GM12878 (cell line): ENCODE measurements at regions not wholly inside any gene's neighbourhood (a gene's known extent, or its start where the extent isn't known, plus 50 kb on each side); places are given as distances from the start of the nearest gene placed in this dataset.

ENCODE experiments used
- ATAC-seq: fragments of 200-7000 bp; cut with Tn5 transposase; 3 replicates; pipeline ENCODE4 v1.9.1; 2020; ENCODE audit warnings: mild to moderate bottlenecking, moderate library complexity
- BruUV-seq: library from RNA; stranded (reverse); fragments of 400-500 nt; replicated peaks from 2 replicates; lab custom pipeline; 2021; lab: Mats Ljungman, UMichigan
- CTCF ChIA-PET: fragments of 300-600 bp; sonication (Branson Sonifier 250); formaldehyde crosslinking; extraction: SDS; loops from one replicate; lab custom pipeline; 2021; ENCODE audit warnings: inconsistent platforms; lab: Yijun Ruan, JAX
- POLR2A ChIA-PET: fragments of 350-600 bp; formaldehyde crosslinking; extraction: SDS; loops from one replicate; lab custom pipeline; 2021; ENCODE audit warnings: inconsistent platforms; lab: Charles Lee
- RAD21 ChIA-PET: fragments of 300-600 bp; sonication (Branson Sonifier 250); formaldehyde crosslinking; loops from one replicate; lab custom pipeline; 2023; ENCODE audit warnings: antibody characterized with exemption; ENCODE audit not compliant: unreplicated experiment; lab: Charles Lee
- SMC1A ChIA-PET: fragments of 300-600 bp; sonication (Branson Sonifier 250); formaldehyde crosslinking; loops from one replicate; lab custom pipeline; 2023; ENCODE audit not compliant: unreplicated experiment, uncharacterized antibody; lab: Charles Lee
- DNase-seq: peaks from one replicate; pipeline ENCODE4 v3.0.0-alpha.2; 2011; ENCODE audit warnings: low read depth, low spot score
- FAIRE-seq: peaks from 3 replicates; lab custom pipeline; 2011; peaks lifted over from hg19 to GRCh38; lab: Jason Lieb, UNC
- H2AFZ ChIP-seq: 2 replicates; pipeline ENCODE4 v1.6.0; 2011; ENCODE audit warnings: low read depth, low read length, control low read depth; ENCODE audit not compliant: control insufficient read depth
- H3K27ac ChIP-seq: 2 replicates; pipeline ENCODE4 v1.5.1; 2011; ENCODE audit warnings: control low read depth; ENCODE audit not compliant: control insufficient read depth, insufficient read depth
- H3K27me3 ChIP-seq, 2 experiments: replicated peaks in 1 of 2; 2 replicates each; pipeline versions ENCODE4 v1.6.0 to v1.6.1; 2011; ENCODE audit warnings: low read length in 1 of 2; ENCODE audit not compliant: control insufficient read depth in 2 of 2, insufficient read depth in 2 of 2
- H3K36me3 ChIP-seq, 2 experiments: 2 replicates each; pipeline ENCODE4 v1.5.1; 2011; ENCODE audit warnings: low read length in 1 of 2; ENCODE audit not compliant: control insufficient read depth in 2 of 2, insufficient read depth in 2 of 2
- H3K4me1 ChIP-seq: 2 replicates; pipeline ENCODE4 v1.6.1; 2011; ENCODE audit warnings: mild to moderate bottlenecking, low read length, moderate library complexity, mixed read lengths; ENCODE audit not compliant: control insufficient read depth, insufficient read depth
- H3K4me2 ChIP-seq: 2 replicates; pipeline ENCODE4 v1.6.0; 2011; ENCODE audit warnings: control low read depth; ENCODE audit not compliant: control insufficient read depth, insufficient read depth
- H3K4me3 ChIP-seq: fragments of 200-600 bp; sonication (generic); 2 replicates; pipeline ENCODE4 v1.5.1; 2016
- H3K79me2 ChIP-seq: 2 replicates; pipeline ENCODE4 v1.6.0; 2011; ENCODE audit warnings: low read length; ENCODE audit not compliant: control insufficient read depth, insufficient read depth
- H3K9ac ChIP-seq: 2 replicates; pipeline ENCODE4 v1.8.0; 2011; ENCODE audit warnings: low read length, control low read depth, mixed read lengths; ENCODE audit not compliant: control insufficient read depth, insufficient read depth
- H3K9me3 ChIP-seq: replicated peaks from 3 replicates; pipeline ENCODE4 v1.5.1; 2011; ENCODE audit warnings: mild to moderate bottlenecking, low read length; ENCODE audit not compliant: control insufficient read depth, insufficient read depth
- H4K20me1 ChIP-seq: 2 replicates; pipeline ENCODE4 v1.6.0; 2011; ENCODE audit not compliant: control insufficient read depth, insufficient read depth
- ATF7 ChIP-seq: fragments of 450-650 bp; IDR thresholded peaks from 2 replicates; pipeline ENCODE4 v1.6.1; 2016; ENCODE audit warnings: low read depth, mild to moderate bottlenecking
- JUND ChIP-seq: IDR thresholded peaks from 2 replicates; pipeline ENCODE4 v1.6.1; 2012; ENCODE audit warnings: low read depth, mild to moderate bottlenecking, low read length, improper control_type of control experiment, moderate library complexity
- MEF2A ChIP-seq: IDR thresholded peaks from 2 replicates; pipeline ENCODE4 v1.6.1; 2011; ENCODE audit warnings: low read depth, mild to moderate bottlenecking, low read length, moderate library complexity; ENCODE audit not compliant: insufficient read depth
- RAD21 ChIP-seq: IDR thresholded peaks from 2 replicates; pipeline ENCODE4 v1.6.1; 2011; ENCODE audit warnings: mild to moderate bottlenecking, low read depth, low read length, moderate library complexity; ENCODE audit not compliant: insufficient read depth
- SKIL ChIP-seq: fragments of 450-650 bp; IDR thresholded peaks from 2 replicates; pipeline ENCODE4 v1.6.1; 2017; ENCODE audit warnings: mild to moderate bottlenecking, low read depth, inconsistent platforms; ENCODE audit not compliant: poor library complexity, severe bottlenecking
- WGBS: methylation state at CpG from one replicate; pipeline ENCODE4 v1.1.6; 2016; ENCODE audit warnings: low lambda C conversion rate; ENCODE audit not compliant: insufficient replicate concordance, insufficient coverage; ENCODE audit errors: missing lambda C conversion rate; 5-methylcytosine and 5-hydroxymethylcytosine counted together
- in situ Hi-C: fragments of 300-500 bp; cut with MboI; formaldehyde crosslinking; loops from 9 replicates; pipeline ENCODE4 v1.14.3; 2018; ENCODE audit warnings: mixed read lengths
- intact Hi-C: fragments of 100-400 bp; cut with micrococcal nuclease; formaldehyde crosslinking; loops from one replicate; pipeline ENCODE4 v1.14.2; 2022; ENCODE audit not compliant: unreplicated experiment

GRCh38 chr7:153832160-153832559 is 220.0 kb upstream of the DPP6 start (continued):
- TF ChIP-seq SKIL (no peak), MEF2A (no peak), ATF7 (no peak)

- Histone ChIP-seq H3K9ac (no peak overlapping the region), H3K27me3 (no peaks in the 10 kb centered on the region), H3K79me2 (no peaks in the 10 kb centered on the region), H3K36me3 (no peaks in the 10 kb centered on the region), H3K4me3 (no peak overlapping the region), H4K20me1 (no peaks in the 10 kb centered on the region), H3K4me1 (no peaks in the 10 kb centered on the region), H3K4me2 (no peak overlapping the region), H2AFZ (no peak overlapping the region), H3K27ac (no peak overlapping the region), H3K9me3 (no peaks in the 10 kb centered on the region; the same call in 2 of the 3 replicates)
- CTCF ChIA-PET: no interaction called here
- no peak for FAIRE-seq
- no TSS peak for BruUV-seq
- RAD21 ChIA-PET: no interaction called here
- WGBS: 33% methylated on average over 4 of the region's 4 CpGs
- in situ Hi-C loops: no loop called here
- no peak for ATAC-seq
- TF ChIP-seq JUND: no peak
- 0 out of 2 replicates have a peak, but pooled peaks have one; percentile 8 for TF ChIP-seq RAD21
- POLR2A ChIA-PET: no interaction called here
- intact Hi-C loops: no loop called here
- SMC1A ChIA-PET: no interaction called here
- no peak for DNase-seq
Observed at GRCh38 chr7:153835103-153835502, 217.1 kb upstream of the DPP6 start.
